ENCODE measurements at regions not wholly inside any gene's neighbourhood (a gene's known extent, or its start where the extent isn't known, plus 50 kb on each side); places are given as distances from the start of the nearest gene placed in this dataset.
"Not testable (repeated sequence)": the region's sequence is repeated elsewhere in the genome, so short reads cannot be mapped to it uniquely, and the experiment has no call there.

DNA sequence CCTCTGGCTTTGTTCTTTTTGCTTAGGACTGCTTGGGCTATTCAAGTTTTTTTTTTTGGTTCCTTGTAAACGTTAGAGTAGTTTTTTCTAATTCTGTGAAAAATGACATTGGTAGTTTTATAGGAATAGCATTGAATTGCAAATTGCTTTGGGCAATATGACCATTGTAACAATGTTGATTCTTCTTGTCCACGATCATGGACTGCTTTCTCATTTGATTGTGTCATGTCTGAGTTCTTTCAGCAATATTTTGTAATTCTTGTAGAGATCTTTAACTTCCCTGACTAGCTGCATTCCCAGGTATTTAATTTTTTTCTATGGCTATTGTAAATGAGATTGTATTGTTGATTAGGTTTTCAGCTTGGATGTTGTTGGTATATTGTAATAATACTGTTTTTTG, 286.2 kb upstream of the C1QTNF3 start:
- not testable (repeated sequence) for DNase-seq

DNA sequence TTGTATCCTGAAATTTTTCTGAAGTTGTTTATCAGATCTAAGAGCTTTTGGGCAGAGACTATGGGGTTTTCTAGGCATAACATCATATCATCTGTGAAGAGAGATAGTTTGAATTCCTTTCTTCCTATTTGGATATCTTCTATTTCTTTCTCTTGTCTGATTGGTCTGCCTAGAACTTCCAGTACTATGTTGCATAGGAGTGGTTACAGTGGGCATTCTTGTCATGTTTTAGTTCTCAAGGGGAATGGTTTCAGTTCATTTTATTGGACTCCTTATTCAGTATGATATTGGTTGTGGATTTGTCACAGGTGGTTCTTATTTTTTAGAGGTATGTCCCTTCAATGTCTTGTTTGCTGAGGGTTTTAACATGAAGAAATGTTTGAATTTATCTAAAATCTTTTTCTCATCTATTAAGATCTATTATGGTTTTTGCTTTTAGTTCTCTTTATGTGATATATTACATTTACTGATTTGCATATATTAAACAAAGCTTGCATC, 286.6 kb upstream of the C1QTNF3 start:
- DNase-seq: not testable (repeated sequence)

DNA sequence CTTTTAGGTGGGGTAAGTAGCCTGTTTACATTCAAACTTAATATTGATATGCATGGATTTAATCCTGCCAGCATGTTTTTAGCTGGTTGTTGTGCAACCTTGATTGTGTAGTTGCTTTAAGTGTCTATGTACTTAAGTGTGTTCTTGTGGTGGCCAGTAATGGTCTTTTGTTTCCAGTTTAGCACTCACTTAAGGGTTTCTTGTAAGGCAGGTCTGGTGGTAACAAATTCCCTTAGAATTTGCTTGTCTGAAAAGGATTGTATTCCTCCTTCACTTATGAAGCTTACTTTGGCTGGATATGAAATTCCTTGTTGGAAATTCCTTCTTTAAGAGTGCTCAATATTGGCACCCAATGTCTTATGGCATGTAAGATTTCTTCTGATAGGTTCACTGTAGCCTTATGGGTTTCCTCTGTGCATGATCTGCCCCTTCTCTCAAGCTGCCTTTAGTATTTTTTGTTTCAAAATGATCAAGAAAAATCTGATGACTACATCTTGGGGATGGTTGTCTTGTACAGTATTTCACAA, 289.0 kb upstream of the C1QTNF3 start:
- DNase-seq: not testable (repeated sequence)

DNA sequence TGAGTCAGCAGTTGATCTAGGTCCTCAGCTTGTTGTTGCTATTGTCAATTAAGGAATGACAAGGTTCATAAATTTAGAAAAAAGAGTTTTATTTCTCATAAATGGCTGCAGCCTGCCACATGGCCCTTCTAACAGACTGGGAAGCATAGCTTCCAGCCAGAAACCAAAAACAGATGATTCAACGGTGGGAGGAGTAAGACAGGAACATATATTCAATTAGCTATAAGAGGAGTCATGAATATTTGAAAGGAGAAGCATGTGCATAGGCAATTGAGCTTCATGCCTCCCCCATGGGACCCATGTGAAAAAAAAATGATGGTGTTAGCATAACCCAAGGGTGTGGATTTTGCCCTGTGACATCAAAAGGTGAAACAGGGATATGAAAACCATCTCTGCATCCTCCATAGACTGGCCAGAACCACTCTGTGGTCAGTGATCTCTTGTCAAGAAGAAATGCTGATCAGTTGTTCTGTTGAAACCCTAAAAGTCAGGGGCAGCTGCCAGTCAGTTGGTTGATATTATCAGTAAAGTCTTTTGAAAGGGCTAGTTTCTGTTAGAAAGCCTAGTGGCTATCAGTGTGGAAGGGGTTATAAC, 296.5 kb upstream of the C1QTNF3 start:
- not testable (repeated sequence) for DNase-seq

DNA sequence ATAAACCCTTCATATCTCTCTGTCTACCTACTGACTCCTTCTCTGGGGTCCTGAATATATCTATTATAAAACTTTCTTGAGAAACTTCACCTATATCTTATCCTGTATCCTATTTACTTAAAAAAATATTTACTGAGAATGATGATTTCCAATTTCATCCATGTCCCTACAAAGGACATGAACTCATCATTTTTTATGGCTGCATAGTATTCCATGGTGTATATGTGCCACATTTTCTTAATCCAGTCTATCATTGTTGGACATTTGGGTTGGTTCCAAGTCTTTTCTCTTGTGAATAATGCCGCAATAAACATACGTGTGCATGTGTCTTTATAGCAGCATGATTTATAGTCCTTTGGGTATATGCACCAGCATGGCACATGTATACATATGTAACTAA, 301.7 kb upstream of the RAI14 start:
- not testable (repeated sequence) for DNase-seq

DNA sequence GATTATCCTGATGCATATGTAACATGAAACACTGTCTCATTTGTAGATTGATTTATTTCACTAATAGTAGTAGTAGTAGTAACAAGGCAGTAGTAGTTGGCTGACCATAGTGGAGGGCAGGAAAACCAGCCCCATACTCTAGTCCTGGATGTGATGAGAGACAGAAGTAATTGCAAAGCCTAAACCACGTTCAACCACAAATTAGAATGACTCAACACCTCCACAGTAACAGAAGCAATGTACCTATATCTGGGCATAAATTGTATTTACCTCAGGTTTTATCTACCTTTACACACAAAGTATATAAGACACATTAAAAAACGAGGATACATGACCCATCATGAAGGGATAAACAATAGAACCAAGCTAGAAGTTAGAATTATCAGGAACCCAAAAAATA, 284.7 kb upstream of the RAI14 start:
- DNase-seq: not testable (repeated sequence)

DNA sequence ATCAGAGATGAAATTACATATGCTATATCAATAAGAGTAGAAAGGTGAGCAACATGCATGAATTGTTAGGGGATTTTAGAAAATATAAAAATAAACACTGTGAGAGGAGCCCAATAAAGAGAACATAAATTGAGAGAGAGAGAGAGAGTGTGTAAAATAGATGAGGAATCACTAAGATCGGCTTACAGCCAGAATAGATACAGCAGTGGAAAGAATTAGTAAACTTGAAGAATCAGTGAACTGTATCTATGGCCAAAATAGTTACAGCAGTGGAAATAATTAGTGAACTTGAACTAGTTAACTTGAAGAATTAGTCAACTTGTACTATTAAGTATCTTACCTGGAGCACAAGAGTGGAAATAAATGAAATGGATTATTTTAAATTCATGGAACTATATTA, 284.3 kb upstream of the RAI14 start:
- not testable (repeated sequence) for DNase-seq

DNA sequence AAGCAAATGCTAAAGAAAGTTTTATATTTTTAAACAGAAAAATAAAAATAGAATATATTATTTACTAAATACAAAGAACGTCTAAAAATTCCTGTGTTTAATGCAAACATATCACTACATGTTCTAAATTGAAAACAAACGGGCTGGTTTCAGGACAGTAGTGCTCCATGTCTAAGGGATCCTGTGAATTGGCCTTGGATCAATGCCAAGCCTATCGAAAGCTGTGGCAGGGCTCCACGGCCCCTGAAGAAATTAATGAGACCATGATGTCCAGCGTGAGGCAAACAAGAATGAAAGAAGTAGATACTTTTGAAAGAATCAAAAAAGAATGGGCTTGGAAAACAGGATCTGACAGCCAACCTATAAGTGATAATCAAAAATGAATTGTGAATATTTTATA, 283.4 kb upstream of the RAI14 start:
- DNase-seq: not testable (repeated sequence)

DNA sequence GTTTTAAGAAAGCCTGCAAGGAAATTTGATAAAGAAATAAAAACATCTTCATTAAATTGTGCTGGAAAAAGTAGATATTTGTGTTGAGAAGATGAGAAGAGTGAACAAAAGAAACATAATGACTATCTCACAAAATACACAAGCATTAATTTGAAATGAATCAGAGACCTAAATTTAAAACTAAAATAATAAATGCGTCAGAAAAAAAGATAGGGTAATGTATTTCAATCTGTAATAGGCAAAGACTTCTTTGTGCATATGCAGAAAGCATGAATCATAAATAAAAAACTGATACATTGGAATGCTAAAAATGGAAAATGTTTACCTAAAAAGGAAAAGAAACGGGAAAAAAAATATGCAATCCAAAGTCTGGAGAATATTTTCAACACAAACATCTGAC, 278.5 kb upstream of the RAI14 start:
- DNase-seq: not testable (repeated sequence)

DNA sequence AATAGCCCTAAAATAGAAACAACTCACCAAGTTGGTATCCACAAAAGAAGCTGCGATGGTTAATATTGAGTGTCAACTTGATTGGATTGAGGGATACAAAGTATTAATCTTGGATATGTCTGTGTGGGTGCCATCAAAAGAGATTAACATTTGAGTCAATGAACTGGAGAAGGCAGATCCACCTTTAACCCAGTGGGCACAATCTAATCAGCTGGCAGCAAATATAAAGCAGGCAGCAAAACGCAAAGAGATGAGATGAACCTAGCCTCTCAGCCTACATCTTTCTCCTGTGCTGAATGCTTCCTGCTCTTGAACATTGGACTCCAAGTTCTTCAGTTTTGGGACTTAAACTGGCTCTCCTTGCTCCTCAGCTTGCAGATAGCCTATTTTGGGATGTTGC, 277.6 kb upstream of the RAI14 start:
- not testable (repeated sequence) for DNase-seq

DNA sequence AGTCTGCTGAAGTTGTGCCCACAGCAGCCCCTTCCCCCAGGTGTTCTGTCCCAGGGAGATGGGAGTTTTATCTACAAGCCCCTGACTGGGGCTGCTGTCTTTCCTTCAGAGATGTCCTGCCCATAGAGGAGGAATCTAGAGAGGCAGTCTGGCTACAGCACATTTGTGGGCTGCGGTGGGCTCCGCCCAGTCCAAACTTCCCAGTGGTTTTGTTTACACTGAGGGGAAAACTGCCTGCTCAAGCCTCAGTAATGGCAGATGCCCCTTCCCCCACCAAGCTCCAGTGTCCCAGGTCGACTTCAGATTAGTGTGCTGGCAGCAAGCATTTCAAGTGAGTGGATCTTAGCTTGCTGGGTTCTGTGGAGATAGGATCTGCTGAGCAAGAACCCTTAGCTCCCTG, 267.4 kb upstream of the RAI14 start:
- DNase-seq: not testable (repeated sequence)

DNA sequence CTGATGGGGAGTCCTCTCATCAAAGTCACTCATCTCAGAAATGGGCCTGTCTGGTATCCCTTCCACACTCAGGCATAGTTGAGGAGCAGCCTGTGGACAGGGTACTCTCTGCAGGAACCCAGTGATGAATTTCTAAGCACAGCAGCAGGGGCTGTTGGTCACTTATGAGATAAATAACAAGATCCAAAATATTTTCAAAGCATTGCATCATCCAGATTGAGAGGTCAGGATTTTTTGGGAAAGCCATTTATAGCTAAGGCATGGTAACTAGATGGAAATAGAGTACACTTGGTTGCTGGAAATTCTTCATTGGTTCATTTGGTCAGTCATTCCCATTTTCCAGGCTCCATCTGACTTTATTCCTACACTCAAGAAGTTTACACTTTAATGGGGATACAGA, 246.8 kb upstream of the RAI14 start:
- DNase-seq: peak; percentile 7

DNA sequence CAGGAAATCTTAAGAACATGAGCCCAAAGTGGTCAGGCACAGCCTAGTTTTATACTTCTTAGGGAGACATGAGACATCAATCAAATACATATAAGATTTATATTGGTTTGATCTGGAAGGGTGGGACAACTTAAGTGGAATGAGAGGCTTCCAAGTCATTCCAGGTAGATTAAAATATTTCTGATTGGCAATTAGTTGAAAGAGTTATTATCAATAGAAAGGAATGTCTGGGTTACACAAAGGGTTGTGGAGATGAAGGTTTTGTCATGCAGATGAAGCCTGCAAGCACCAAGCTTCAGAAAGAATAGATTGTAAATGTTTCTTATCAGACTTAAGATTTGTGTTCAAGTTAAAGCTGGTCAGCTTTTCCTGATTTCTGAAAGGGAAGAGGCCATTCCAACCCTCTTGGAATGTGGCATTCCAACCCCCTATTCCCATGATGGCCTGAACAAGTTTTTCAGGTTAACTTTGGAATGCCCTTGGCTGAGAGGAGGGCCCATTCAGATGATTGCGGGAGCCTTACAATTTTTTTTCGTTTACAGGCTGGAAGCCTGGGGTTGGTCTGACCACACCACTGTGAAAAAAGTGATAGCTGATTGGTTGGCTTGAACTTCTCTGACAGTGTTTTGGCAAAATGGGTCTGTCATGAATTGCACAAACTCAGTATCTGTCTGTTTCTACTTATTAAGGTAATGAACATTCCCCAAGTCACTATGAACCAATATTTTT, 245.6 kb upstream of the RAI14 start:
- peak; percentile 16 for DNase-seq

DNA sequence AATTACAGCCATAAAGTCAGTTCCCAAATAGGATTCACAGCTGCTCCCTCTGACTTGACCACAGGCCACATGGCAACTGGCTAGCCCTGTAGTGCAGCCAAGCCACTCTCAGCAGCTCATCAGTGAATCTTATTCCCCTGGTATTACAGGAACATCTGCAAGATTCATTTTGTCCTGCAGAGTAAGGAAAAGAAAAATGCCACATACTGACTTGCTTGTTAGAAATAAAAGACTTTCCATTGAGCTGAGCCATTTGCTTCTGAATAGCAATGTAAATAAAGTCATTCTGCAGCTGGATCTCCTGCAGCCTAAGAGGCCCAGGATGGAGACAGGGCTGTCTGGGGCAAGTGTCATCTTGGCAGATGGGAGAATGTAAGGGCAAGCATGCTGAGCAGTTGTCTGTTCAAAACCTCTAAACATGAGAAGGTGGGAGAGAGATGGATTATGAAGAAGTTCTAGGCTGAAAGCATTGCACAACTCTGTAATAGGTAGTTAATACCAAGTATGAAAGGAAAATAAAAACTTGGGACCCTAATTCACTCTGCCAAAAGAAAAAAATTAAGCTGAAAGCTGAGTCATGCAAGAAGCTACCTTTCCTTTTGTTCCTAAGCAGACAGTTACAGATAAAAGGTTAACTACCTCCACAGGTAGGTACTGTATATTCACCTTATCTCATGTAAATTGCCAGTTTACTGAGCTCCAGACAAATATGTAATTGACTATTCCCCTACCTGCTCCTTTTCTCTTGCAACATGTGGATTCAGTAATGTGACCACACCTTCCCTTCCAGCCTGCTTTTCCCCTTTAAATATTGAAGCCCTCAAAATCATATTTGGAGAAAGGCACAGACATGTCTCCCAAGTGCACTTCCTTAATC, 244.4 kb upstream of the RAI14 start:
- peak; percentile 91 for DNase-seq

DNA sequence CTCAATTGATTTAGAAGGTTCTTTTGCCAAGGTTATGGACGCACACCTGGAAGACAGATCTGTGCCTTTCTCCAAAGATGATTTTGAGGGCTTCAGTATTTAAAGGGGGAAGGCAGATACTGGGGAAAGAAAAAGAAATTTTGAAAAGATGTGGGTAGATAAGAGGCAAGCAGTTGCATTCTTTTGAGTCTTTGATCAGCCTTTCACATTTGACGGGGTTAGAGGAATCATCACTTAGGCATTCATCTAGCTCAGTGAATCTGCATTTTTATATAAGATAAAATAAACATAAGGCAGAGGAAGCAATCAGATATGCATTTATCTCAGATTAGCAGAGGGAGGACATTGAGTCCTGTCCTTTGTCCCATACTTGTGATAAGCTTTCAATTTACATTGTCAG, 243.4 kb upstream of the RAI14 start:
- DNase-seq: no peak

DNA sequence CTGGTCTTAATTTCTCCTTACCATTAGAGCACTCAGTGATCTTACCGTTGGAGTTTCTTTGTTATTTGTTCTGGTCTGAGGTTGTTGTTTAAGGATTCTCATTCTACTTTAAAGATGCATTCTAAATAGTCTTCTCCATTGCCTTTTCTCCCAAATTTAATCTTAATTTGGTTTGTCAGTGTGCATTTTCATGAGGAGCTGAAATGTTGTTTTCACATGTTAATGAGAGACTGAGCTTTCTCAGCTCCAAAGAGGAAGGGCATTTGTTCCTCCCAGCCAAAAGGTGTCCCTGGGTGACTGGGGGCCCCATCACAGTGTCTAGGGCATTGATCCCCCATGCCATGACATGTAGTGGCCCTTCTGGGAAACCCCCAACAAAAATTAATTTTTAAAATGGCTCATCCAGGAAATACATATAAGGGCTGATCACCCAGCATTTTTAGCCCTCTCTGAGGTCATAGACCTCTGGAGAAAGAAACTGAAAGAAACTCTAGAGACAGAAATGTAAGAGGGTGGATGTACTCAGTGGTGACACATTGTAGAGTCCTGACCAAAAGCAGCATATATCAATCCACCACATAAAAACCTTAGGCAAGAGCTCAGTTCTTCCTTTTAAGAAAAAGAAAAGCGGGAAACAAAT, 240.4 kb upstream of the RAI14 start:
- no peak for DNase-seq

DNA sequence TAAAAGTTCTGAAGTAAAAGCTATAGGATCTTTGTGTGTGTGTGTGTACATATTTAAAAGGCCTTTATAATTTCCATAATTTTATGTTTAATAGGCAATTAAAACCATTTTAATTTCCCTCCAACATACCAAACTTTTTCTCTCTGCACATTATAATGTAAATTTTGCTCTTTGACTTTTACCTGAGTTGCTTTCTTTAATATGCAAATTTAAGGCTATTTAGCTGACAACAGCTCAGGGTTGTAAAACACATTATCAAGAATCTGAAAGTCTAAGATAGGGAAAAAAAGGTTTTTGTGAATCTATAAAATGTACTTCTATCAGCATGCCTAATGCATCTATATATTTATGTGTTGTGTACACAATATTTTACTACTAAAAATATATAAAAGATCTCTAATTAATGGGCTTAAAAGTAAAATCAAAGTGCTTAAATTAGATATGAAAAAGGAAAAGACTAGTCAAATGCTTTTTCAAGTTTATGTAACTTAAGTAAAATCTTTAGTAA, 239.6 kb upstream of the RAI14 start:
- DNase-seq: no peak

DNA sequence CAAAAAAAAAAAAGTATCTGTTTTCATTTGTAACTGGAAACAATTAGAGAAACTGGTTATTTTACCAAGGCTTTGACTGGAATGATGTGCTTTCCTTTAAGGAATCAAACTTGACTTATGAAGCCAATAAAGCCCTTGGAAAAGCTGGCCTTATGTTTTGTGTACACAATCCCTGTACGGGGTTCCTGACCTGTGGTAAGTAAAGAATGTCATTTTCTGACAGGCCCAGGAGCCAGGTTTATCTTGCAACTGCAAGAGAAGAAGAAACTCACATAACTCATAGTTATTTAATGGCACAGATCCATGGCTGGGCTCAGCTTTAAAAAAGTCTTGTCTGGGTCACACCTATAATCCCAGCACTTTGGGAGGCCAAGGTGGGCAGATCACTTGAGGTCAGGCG, 235.9 kb upstream of the RAI14 start:
- DNase-seq: not testable (repeated sequence)

DNA sequence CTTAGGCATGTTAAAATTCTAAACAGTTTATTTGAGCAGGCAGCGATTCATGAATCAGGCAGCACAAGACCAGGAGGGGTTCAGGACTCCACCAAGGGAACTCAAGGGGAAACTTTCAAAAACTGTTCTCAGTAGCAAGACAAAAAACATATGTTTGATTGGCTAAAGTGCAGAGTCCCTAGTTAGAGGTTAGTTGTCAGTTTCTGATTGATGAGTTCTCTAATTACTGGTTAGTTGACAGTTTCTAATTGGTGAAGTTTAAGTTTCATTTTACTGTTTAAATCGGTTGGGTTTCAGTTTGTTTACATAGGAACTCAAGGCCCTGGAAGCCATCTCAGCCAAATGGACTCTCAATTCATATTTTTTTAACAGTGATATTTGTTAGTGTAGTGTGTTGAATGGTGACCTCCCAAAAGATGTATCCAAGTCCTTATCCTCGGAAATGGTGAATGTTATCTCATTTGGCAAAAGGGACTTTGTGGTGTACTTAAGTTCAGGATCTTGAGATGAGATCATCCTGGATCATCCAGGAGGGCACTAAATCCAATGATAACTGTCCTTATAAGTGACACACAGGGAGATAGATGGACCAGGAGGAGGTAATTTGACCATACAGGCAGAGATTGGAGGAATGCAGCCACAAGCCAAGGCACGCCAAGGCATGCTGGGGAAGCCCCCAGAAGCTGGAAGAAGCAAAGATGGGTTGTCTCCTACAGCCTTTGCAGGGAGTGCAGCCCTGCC, 219.2 kb upstream of the RAI14 start:
- no peak for DNase-seq

DNA sequence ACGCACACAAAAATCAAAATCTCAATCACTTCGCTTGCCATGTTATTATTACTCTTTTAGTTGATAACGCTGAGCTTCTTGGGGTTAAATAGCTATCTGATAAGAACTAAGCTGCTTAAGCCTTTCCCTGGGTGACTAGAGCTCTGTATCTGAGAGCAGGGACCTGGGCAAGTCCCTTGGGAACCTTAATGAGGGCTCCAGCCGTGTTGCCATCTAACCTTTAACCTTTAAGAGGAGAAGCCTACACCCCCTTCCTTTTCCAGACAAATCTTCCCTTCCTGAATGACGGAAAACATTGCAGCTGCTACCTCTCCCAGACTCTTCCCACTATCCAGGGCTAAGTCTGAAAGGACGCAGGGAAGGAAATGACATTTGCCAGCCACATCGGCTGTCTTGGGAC, 216.5 kb upstream of the RAI14 start:
- no peak for DNase-seq

DNA sequence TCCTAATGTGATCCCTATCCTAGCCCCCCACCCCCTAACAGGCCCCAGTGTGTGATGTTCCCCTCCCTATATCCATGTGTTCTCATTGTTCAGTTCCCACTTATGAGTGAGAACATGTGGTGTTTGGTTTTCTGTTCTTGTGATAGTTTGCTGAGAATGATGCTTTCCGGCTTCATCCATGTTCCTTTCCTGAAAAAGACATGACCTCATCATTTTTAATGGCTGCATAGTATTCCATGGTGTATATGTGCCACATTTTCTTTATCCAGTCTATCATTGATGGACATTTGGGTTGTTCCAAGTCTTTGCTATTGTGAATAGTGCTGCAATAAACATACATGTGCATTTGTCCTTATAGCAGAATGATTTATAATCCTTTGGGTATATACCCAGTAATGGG, 214.4 kb upstream of the RAI14 start:
- DNase-seq: not testable (repeated sequence)

DNA sequence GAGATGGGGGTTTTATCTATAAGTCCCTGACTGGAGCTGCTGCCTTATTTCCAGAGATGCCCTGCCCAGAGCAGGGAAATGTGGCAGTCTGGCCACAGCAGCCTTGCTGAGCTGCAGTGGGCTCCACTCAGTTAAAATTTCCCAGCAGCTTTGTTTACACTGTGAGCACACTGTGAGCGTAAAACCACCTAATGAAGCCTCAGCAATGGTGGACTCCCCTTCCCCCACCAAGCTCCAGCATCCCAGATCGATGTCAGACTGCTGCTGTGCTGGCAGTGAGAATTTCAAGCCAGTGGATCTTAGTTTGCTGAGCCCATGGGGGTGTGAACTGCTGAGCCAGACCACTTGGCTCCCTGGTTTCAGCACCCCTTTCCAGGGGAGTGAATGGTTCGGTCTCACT, 208.7 kb upstream of the RAI14 start:
- DNase-seq: peak; percentile 76

All from NCI-H146 (cell line).